BJ (cell line): ENCODE measurements at regions not wholly inside any gene's neighbourhood (a gene's known extent, or its start where the extent isn't known, plus 50 kb on each side); places are given as distances from the start of the nearest gene placed in this dataset.
A peak's percentile ranks its signal among the peaks of the same experiment; 100 is the strongest.

Experiments used
- CTCF ChIA-PET: fragments of 350-600 bp; formaldehyde crosslinking; extraction: SDS; loops from one replicate; lab custom pipeline; 2021; ENCODE audit warnings: antibody characterized with exemption, inconsistent platforms; lab: Yijun Ruan, JAX
- POLR2A ChIA-PET: fragments of 300-600 bp; sonication (Branson Sonifier 250); formaldehyde crosslinking; extraction: SDS; loops from one replicate; lab custom pipeline; 2021; ENCODE audit warnings: antibody characterized with exemption; lab: Charles Lee
- DNase-seq: peaks from one replicate; pipeline ENCODE4 v3.0.0-alpha.2; 2011; ENCODE audit warnings: low read depth
- H3K27me3 ChIP-seq: 2 replicates; pipeline ENCODE4 v1.6.0; 2011; ENCODE audit warnings: low read length; ENCODE audit not compliant: control insufficient read depth, insufficient read depth
- H3K36me3 ChIP-seq: 2 replicates; pipeline ENCODE4 v1.5.1; 2011; ENCODE audit warnings: low read length; ENCODE audit not compliant: control insufficient read depth, insufficient read depth
- H3K4me3 ChIP-seq: 2 replicates; pipeline ENCODE4 v1.5.1; 2011; ENCODE audit warnings: low read depth, mild to moderate bottlenecking, control low read depth, low read length
- TF ChIP-seq, protein P1 (sequence below): IDR thresholded peaks from 2 replicates; pipeline ENCODE4 v1.5.1; 2011; ENCODE audit warnings: low read depth, mild to moderate bottlenecking, control low read depth, inconsistent platforms, low read length, moderate library complexity; ENCODE audit not compliant: insufficient read depth

- TF ChIP-seq, protein P1, sequence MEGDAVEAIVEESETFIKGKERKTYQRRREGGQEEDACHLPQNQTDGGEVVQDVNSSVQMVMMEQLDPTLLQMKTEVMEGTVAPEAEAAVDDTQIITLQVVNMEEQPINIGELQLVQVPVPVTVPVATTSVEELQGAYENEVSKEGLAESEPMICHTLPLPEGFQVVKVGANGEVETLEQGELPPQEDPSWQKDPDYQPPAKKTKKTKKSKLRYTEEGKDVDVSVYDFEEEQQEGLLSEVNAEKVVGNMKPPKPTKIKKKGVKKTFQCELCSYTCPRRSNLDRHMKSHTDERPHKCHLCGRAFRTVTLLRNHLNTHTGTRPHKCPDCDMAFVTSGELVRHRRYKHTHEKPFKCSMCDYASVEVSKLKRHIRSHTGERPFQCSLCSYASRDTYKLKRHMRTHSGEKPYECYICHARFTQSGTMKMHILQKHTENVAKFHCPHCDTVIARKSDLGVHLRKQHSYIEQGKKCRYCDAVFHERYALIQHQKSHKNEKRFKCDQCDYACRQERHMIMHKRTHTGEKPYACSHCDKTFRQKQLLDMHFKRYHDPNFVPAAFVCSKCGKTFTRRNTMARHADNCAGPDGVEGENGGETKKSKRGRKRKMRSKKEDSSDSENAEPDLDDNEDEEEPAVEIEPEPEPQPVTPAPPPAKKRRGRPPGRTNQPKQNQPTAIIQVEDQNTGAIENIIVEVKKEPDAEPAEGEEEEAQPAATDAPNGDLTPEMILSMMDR: no peak
- ChIA-PET POLR2A (no interaction called here), CTCF (interaction anchor here (1.0 to 1.5 kb wide), 2 partner anchors 11 to 724 kb away, joined by 3 to 4 read pairs; no protein-coding TSS in a partner anchor)
- Histone ChIP-seq H3K27me3 (peaks cover 5% of the 10 kb centered on the region), H3K4me3 (no peak overlapping the region), H3K36me3 (no peaks in the 10 kb centered on the region)
- no peak for DNase-seq
These were observed 400.7 kb downstream of the MN1 start for GRCh38 chr22:27400811-27401210.

- CTCF ChIA-PET: interaction anchor here (1.0 kb wide), 1 partner anchor 724 kb away, joined by 3 read pairs; no protein-coding TSS in a partner anchor
- Histone ChIP-seq H3K4me3 (no peak overlapping the region), H3K27me3 (peaks cover 5% of the 10 kb centered on the region), H3K36me3 (no peaks in the 10 kb centered on the region)
- no peak for DNase-seq
- TF ChIP-seq, protein P1: no peak
- POLR2A ChIA-PET: no interaction called here
These were observed 400.2 kb downstream of the MN1 start for GRCh38 chr22:27401321-27401720.

DNA sequence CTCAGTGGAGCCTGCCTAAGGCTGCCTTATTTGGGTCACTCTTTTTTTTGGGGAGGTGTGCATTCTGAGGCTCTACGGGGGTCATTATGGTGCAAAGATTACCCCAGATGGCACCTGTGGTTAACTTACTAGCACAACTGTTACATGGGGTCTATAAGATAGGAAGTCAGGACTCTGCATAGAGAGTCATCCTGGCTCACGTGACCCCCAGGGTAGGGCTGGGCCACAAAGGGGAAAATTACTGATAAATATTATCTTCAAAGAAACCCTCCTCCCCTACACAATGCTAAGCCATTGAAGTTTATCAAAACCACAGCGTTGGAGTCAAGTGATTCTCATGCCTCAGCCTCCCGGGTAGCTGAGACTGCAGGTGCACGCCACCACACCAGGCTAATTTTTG lies 397.1 kb downstream of the MN1 start:
- CTCF ChIA-PET: interaction anchor here (0.6 to 4.3 kb wide), 9 partner anchors 10 to 605 kb away, joined by 3 to 34 read pairs (median 3); partner anchors contain the start of gene MN1
- Histone ChIP-seq H3K4me3 (no peak overlapping the region), H3K36me3 (no peaks in the 10 kb centered on the region), H3K27me3 (peaks cover 5% of the 10 kb centered on the region)
- DNase-seq: no peak
- POLR2A ChIA-PET: no interaction called here
- TF ChIP-seq, protein P1: no peak

- no peak overlapping the region for H3K4me3 ChIP-seq
These were observed 395.7 kb downstream of the MN1 start for GRCh38 chr22:27405672-27406388.

DNA sequence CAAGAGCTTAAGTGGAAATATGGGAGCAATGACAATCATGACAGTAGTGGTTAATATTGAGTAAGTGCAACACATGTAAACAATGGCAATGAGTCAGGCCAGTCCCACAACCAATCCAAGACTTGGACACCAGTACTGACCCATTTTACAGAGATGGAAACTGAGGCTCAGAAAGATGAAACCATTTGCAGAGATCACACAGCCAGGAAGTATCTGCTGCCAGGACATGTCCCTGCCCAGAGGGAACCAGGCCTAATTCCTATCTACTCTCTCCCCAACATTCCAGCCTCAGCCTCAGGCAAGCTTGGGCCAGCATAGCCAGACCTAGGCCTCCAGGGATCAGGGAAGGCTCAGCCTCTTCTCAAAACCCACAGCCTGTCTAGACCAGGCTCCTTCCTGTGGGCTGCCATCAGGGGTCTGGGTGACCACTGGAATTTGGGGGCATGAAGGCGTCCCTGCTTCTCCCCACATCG lies 395.1 kb downstream of the MN1 start:
- no peak for DNase-seq
- Histone ChIP-seq H3K27me3 (no peaks in the 10 kb centered on the region), H3K4me3 (no peak overlapping the region), H3K36me3 (no peaks in the 10 kb centered on the region)
- TF ChIP-seq, protein P1: no peak
- CTCF ChIA-PET: interaction anchor here (0.7 to 4.3 kb wide), 14 partner anchors 8 to 725 kb away, joined by 3 to 34 read pairs (median 4); partner anchors contain the start of gene MN1
- POLR2A ChIA-PET: no interaction called here

More at GRCh38 chr22:27405672-27406388, 395.7 kb downstream of the MN1 start:
- TF ChIP-seq, protein P1: peak; percentile 83
- ChIA-PET CTCF (interaction anchor here (0.7 to 4.3 kb wide), 20 partner anchors 9 to 725 kb away, joined by 3 to 34 read pairs (median 3); partner anchors contain the start of gene MN1), POLR2A (no interaction called here)
- no peak for DNase-seq
- Histone ChIP-seq H3K36me3 (no peaks in the 10 kb centered on the region), H3K27me3 (no peaks in the 10 kb centered on the region)
